Fibroblast of lung (primary cell): ENCODE measurements at regions not wholly inside any gene's neighbourhood (a gene's known extent, or its start where the extent isn't known, plus 50 kb on each side); places are given as distances from the start of the nearest gene placed in this dataset.

Experiments used
- DNase-seq, 2 donors: peaks; one replicate each; pipeline versions ENCODE4 v3.0.0 to v3.0.0-alpha.2; 2010; ENCODE audit warnings: low read depth in 2 of 2
- H2AFZ ChIP-seq: 2 replicates; pipeline ENCODE4 v1.5.1; 2012; ENCODE audit warnings: low read length, control low read depth, inconsistent platforms
- H3K27ac ChIP-seq: 2 replicates; pipeline ENCODE4 v1.5.1; 2011; ENCODE audit warnings: low read length, control low read depth; ENCODE audit not compliant: insufficient read depth
- H3K27me3 ChIP-seq: 2 replicates; pipeline ENCODE4 v1.5.1; 2011; ENCODE audit warnings: mild to moderate bottlenecking, low read length; ENCODE audit not compliant: control insufficient read depth, insufficient read depth
- H3K36me3 ChIP-seq: 2 replicates; pipeline ENCODE4 v1.5.1; 2011; ENCODE audit warnings: low read length; ENCODE audit not compliant: control insufficient read depth, insufficient read depth
- H3K4me1 ChIP-seq: 2 replicates; pipeline ENCODE4 v1.5.1; 2011; ENCODE audit warnings: low read length; ENCODE audit not compliant: control insufficient read depth, insufficient read depth; ENCODE audit errors: extremely low read depth
- H3K4me2 ChIP-seq: 2 replicates; pipeline ENCODE4 v1.5.1; 2011; ENCODE audit warnings: low read length, control low read depth; ENCODE audit not compliant: insufficient read depth; ENCODE audit errors: extremely low read depth
- H3K4me3 ChIP-seq, 4 experiments: fragments of 200-600 bp in 1 of 4; sonication (generic) in 1 of 4; replicated peaks in 1 of 4; 2 replicates each; pipeline ENCODE4 v1.5.1; 2011 to 2016; ENCODE audit warnings: low read length in 4 of 4, low read depth in 3 of 4, mild to moderate bottlenecking in 3 of 4, control low read depth in 2 of 4, inconsistent platforms in 1 of 4, mixed read lengths in 1 of 4; ENCODE audit not compliant: insufficient read depth in 1 of 4; ENCODE audit errors: control extremely low read depth in 1 of 4
- H3K79me2 ChIP-seq: 2 replicates; pipeline ENCODE4 v1.5.1; 2012; ENCODE audit warnings: mild to moderate bottlenecking, low read length, inconsistent platforms; ENCODE audit not compliant: control insufficient read depth, insufficient read depth
- H3K9ac ChIP-seq: 2 replicates; pipeline ENCODE4 v1.5.1; 2011; ENCODE audit warnings: mild to moderate bottlenecking, low read length, control low read depth; ENCODE audit not compliant: insufficient read depth
- H3K9me3 ChIP-seq: 2 replicates; pipeline ENCODE4 v1.5.1; 2012; ENCODE audit warnings: low read depth, low read length; ENCODE audit not compliant: control insufficient read depth, insufficient read depth
- H4K20me1 ChIP-seq: 2 replicates; pipeline ENCODE4 v1.5.1; 2011; ENCODE audit warnings: low read length; ENCODE audit not compliant: control insufficient read depth, insufficient read depth; ENCODE audit errors: extremely low read depth
- CTCF ChIP-seq, 2 donors: IDR thresholded peaks in 1 of 2; conservative IDR thresholded peaks in 1 of 2; 1 replicate in 1 of 2; 2 replicates in 1 of 2; pipeline ENCODE4 v1.5.1; 2011 to 2012; ENCODE audit warnings: low read length in 2 of 2, control low read depth in 1 of 2, inconsistent platforms in 1 of 2, low read depth in 1 of 2, mild to moderate bottlenecking in 1 of 2
- EZH2 ChIP-seq: IDR thresholded peaks from 2 replicates; pipeline ENCODE4 v1.5.1; 2012; ENCODE audit warnings: low read length, control low read depth, mild to moderate bottlenecking; ENCODE audit errors: missing control alignments

- H4K20me1 ChIP-seq: no peaks in the 10 kb centered on the region
- no peak overlapping the region for H3K27ac ChIP-seq
- no peak overlapping the region for H3K4me3 ChIP-seq
- no peak for DNase-seq
- no peaks in the 10 kb centered on the region for H3K36me3 ChIP-seq
- H3K4me1 ChIP-seq: no peaks in the 10 kb centered on the region
- H3K9ac ChIP-seq: no peak overlapping the region
- H2AFZ ChIP-seq: no peak overlapping the region
- no peak overlapping the region for H3K4me2 ChIP-seq
- no peaks in the 10 kb centered on the region for H3K27me3 ChIP-seq
- H3K9me3 ChIP-seq: no peaks in the 10 kb centered on the region
- TF ChIP-seq EZH2 (no peak), CTCF (conservative IDR thresholded peaks at IDR 0.05 in 1 of 2, IDR thresholded peaks at IDR 0.05 in 1 of 2; ENCODE audit: low read depth in 1 of 2, low read length in 2 of 2) (no peak)
- H3K79me2 ChIP-seq: no peaks in the 10 kb centered on the region
Measured at GRCh38 chr2:65939687-65940086, 495.2 kb upstream of the MEIS1 start.

GRCh38 chr2:65937379-65938160 is 497.4 kb upstream of the MEIS1 start:
- H3K9me3 ChIP-seq: no peaks in the 10 kb centered on the region
- H3K27ac ChIP-seq: no peak overlapping the region
- no peaks in the 10 kb centered on the region for H3K79me2 ChIP-seq
- H4K20me1 ChIP-seq: no peaks in the 10 kb centered on the region
- no peak overlapping the region for H2AFZ ChIP-seq
- no peak overlapping the region for H3K4me3 ChIP-seq
- no peaks in the 10 kb centered on the region for H3K4me1 ChIP-seq
- TF ChIP-seq CTCF (conservative IDR thresholded peaks at IDR 0.05 in 1 of 2, IDR thresholded peaks at IDR 0.05 in 1 of 2; ENCODE audit: low read depth in 1 of 2, low read length in 2 of 2) (no peak), EZH2 (no peak)
- DNase-seq: peak; percentile 22 to 42
- no peak overlapping the region for H3K4me2 ChIP-seq
- no peaks in the 10 kb centered on the region for H3K27me3 ChIP-seq
- H3K36me3 ChIP-seq: no peaks in the 10 kb centered on the region
- H3K9ac ChIP-seq: no peak overlapping the region

DNA sequence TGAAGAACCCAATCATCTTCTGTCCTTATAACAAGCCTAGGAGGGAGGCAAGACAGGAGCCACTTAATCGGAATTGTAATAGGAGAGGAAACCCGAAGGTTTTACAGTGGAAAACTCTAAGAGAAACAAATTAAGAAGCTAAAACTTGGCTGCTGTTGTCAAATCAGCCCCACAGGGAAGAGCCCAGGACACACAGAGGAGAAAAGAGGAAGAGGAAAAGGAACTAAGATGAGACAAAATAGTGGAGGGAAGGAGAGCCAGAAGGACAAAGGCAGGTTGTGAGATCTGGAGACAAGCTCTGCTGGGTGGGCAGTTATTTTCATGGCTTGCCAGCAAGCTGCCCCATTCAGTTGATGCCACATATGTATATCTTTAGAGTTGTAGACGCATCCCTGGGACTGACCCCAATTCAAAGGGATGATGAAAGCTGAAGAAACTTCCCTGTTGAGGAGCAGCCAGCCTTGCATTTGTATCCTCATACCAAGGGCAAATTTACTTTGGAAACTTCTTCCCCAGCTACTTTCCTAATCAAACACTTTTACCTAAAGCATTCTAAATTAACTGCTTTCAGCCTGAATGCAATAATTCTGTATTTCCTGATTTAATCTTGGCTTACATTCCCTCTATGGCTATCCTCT is 499.8 kb upstream of the MEIS1 start:
- peak in 1 of 2 donors; percentile 16 for DNase-seq
- H3K9ac ChIP-seq: no peak overlapping the region
- TF ChIP-seq EZH2: no peak
- TF ChIP-seq CTCF (conservative IDR thresholded peaks at IDR 0.05 in 1 of 2, IDR thresholded peaks at IDR 0.05 in 1 of 2; ENCODE audit: low read depth in 1 of 2, low read length in 2 of 2): no peak
- H4K20me1 ChIP-seq: no peaks in the 10 kb centered on the region
- no peaks in the 10 kb centered on the region for H3K4me1 ChIP-seq
- H3K27me3 ChIP-seq: no peaks in the 10 kb centered on the region
- no peak overlapping the region for H3K4me3 ChIP-seq
- H3K27ac ChIP-seq: no peak overlapping the region
- H3K4me2 ChIP-seq: no peak overlapping the region
- H2AFZ ChIP-seq: no peak overlapping the region
- H3K79me2 ChIP-seq: no peaks in the 10 kb centered on the region
- H3K9me3 ChIP-seq: no peaks in the 10 kb centered on the region
- no peaks in the 10 kb centered on the region for H3K36me3 ChIP-seq
